Naive thymus-derived CD4-positive, alpha-beta T cell (primary cell): ENCODE measurements at regions not wholly inside any gene's neighbourhood (a gene's known extent, or its start where the extent isn't known, plus 50 kb on each side); places are given as distances from the start of the nearest gene placed in this dataset.

Experiments
- ATAC-seq: fragments of 150-1000 bp; cut with Tn5 transposase; 2 replicates; pipeline ENCODE4 v1.10.0; 2021; ENCODE audit warnings: mild to moderate bottlenecking, moderate library complexity
- CTCF ChIA-PET: fragments of 350-600 bp; sonication (Branson Sonifier 250); formaldehyde crosslinking; loops from one replicate; lab custom pipeline; 2021; ENCODE audit warnings: antibody characterized with exemption; lab: Charles Lee
- POLR2A ChIA-PET: fragments of 350-600 bp; sonication (Branson Sonifier 250); formaldehyde crosslinking; loops from one replicate; lab custom pipeline; 2021; ENCODE audit warnings: antibody characterized with exemption, inconsistent platforms; lab: Charles Lee
- DNase-seq, 9 donors: peaks; one replicate each; pipeline versions ENCODE4 v3.0.0 to v3.0.0-alpha.2; 2020 to 2022; ENCODE audit warnings: mixed read lengths in 1 of 9
- H3K27ac ChIP-seq: one replicate; pipeline ENCODE4 v1.7.0; 2013; ENCODE audit warnings: mild to moderate bottlenecking, low read depth, low read length, moderate library complexity
- H3K27me3 ChIP-seq, 2 donors: one replicate each; pipeline ENCODE4 v1.7.0; 2013; ENCODE audit warnings: low read length in 2 of 2, mild to moderate bottlenecking in 2 of 2, moderate library complexity in 2 of 2; ENCODE audit not compliant: control insufficient read depth in 2 of 2, insufficient read depth in 2 of 2
- H3K36me3 ChIP-seq, 3 experiments: 1 replicate in 2 of 3; 2 replicates in 1 of 3; pipeline ENCODE4 v1.7.0; 2013; ENCODE audit warnings: low read length in 3 of 3, mild to moderate bottlenecking in 3 of 3, moderate library complexity in 1 of 3; ENCODE audit not compliant: insufficient read depth in 3 of 3, control insufficient read depth in 2 of 3
- H3K4me1 ChIP-seq, 2 donors: one replicate each; pipeline ENCODE4 v1.7.0; 2013; ENCODE audit warnings: low read length in 2 of 2, mild to moderate bottlenecking in 2 of 2, moderate library complexity in 1 of 2; ENCODE audit not compliant: control insufficient read depth in 2 of 2, insufficient read depth in 2 of 2
- H3K4me3 ChIP-seq: 2 replicates; pipeline ENCODE4 v1.7.0; 2013; ENCODE audit warnings: mild to moderate bottlenecking, low read length
- H3K9me3 ChIP-seq, 3 experiments: 1 replicate in 2 of 3; 2 replicates in 1 of 3; pipeline ENCODE4 v1.7.0; 2013; ENCODE audit warnings: low read length in 3 of 3; ENCODE audit not compliant: control insufficient read depth in 2 of 3
- H3K27ac Mint-ChIP-seq, 9 donors: one replicate each; pipeline ENCODE4 v1.8.0; 2020 to 2022; ENCODE audit warnings: mixed read lengths in 9 of 9, mild to moderate bottlenecking in 8 of 9, moderate library complexity in 5 of 9, inconsistent platforms in 2 of 9
- H3K27me3 Mint-ChIP-seq, 5 donors: one replicate each; pipeline ENCODE4 v1.8.0; 2021 to 2022; ENCODE audit warnings: mixed read lengths in 5 of 5, mild to moderate bottlenecking in 1 of 5
- H3K36me3 Mint-ChIP-seq, 5 donors: one replicate each; pipeline ENCODE4 v1.8.0; 2020 to 2022; ENCODE audit warnings: mixed read lengths in 5 of 5, mild to moderate bottlenecking in 3 of 5, inconsistent platforms in 1 of 5
- H3K4me1 Mint-ChIP-seq, 7 donors: one replicate each; pipeline ENCODE4 v1.8.0; 2020 to 2022; ENCODE audit warnings: mixed read lengths in 7 of 7, mild to moderate bottlenecking in 3 of 7, inconsistent platforms in 1 of 7
- H3K4me3 Mint-ChIP-seq, 10 donors: one replicate each; pipeline ENCODE4 v1.8.0; 2020 to 2022; ENCODE audit warnings: mild to moderate bottlenecking in 10 of 10, mixed read lengths in 10 of 10, moderate library complexity in 6 of 10, inconsistent platforms in 2 of 10
- H3K9me3 Mint-ChIP-seq, 11 donors: one replicate each; pipeline ENCODE4 v1.8.0; 2020 to 2022; ENCODE audit warnings: mixed read lengths in 11 of 11, mild to moderate bottlenecking in 4 of 11, inconsistent platforms in 1 of 11, moderate library complexity in 1 of 11
- intact Hi-C, 2 donors: fragments of 100-400 bp; cut with micrococcal nuclease; formaldehyde crosslinking; loops; one replicate each; pipeline ENCODE4 v1.15.1; 2023

GRCh38 chr20:52263757-52264156, 72.2 kb upstream of the ZFP64 start:
- CTCF ChIA-PET = interaction anchor here (0.7 kb wide), 1 partner anchor 1276 kb away, joined by 4 read pairs; no protein-coding TSS in a partner anchor
- Histone ChIP-seq H3K36me3 (no peaks in the 10 kb centered on the region), H3K27ac (no peak overlapping the region), H3K27me3 (no peaks in the 10 kb centered on the region), H3K9me3 (no peaks in the 10 kb centered on the region), H3K4me3 (no peak overlapping the region), H3K4me1 (no peaks in the 10 kb centered on the region)
- ATAC-seq (no peak), DNase-seq (no peak)
- Mint-ChIP-seq H3K27ac (no peak overlapping the region), H3K9me3 (peaks cover 0 to 2% (median 0%) of the 10 kb centered on the region in 11 donors), H3K36me3 (no peaks in the 10 kb centered on the region), H3K4me3 (no peak overlapping the region), H3K27me3 (peaks cover 0 to 18% (median 6%) of the 10 kb centered on the region in 5 donors), H3K4me1 (peaks cover 0 to 10% (median 0%) of the 10 kb centered on the region in 7 donors)
- intact Hi-C loops = no loop called here
- POLR2A ChIA-PET = no interaction called here

- Histone ChIP-seq H3K4me3 (no peak overlapping the region), H3K27me3 (no peaks in the 10 kb centered on the region), H3K9me3 (no peaks in the 10 kb centered on the region), H3K27ac (no peak overlapping the region), H3K36me3 (no peaks in the 10 kb centered on the region), H3K4me1 (no peaks in the 10 kb centered on the region)
- intact Hi-C loops = no loop called here
- DNase-seq (no peak), ATAC-seq (no peak)
- POLR2A ChIA-PET = no interaction called here
- Mint-ChIP-seq H3K27me3 (peaks cover 0 to 20% (median 6%) of the 10 kb centered on the region in 5 donors), H3K36me3 (no peaks in the 10 kb centered on the region), H3K27ac (peak overlapping the region in 1 of 9 donors; percentile 42), H3K4me1 (peaks cover 0 to 10% (median 0%) of the 10 kb centered on the region in 7 donors), H3K9me3 (peaks cover 0 to 14% (median 6%) of the 10 kb centered on the region in 11 donors), H3K4me3 (no peak overlapping the region)
- CTCF ChIA-PET = interaction anchor here (0.8 kb wide), 1 partner anchor 963 kb away, joined by 4 read pairs; no protein-coding TSS in a partner anchor
These were observed 70.2 kb upstream of the ZFP64 start for GRCh38 chr20:52261792-52262191.

- no peak overlapping the region for H3K27ac ChIP-seq
These were observed 67.7 kb upstream of the ZFP64 start for GRCh38 chr20:52259295-52259694.

GRCh38 chr20:52256454-52256853, 64.9 kb upstream of the ZFP64 start:
- no peaks in the 10 kb centered on the region for H3K9me3 ChIP-seq
- Mint-ChIP-seq H3K4me3 (no peak overlapping the region), H3K4me1 (peaks cover 0 to 4% (median 0%) of the 10 kb centered on the region in 7 donors), H3K27ac (no peak overlapping the region), H3K27me3 (peaks cover 0 to 10% (median 0%) of the 10 kb centered on the region in 5 donors), H3K36me3 (peaks cover 0 to 5% (median 0%) of the 10 kb centered on the region in 5 donors), H3K9me3 (peaks cover 0 to 19% (median 6%) of the 10 kb centered on the region in 11 donors)
- CTCF ChIA-PET = interaction anchor here (0.5 kb wide), 1 partner anchor 426 kb away, joined by 3 read pairs; no protein-coding TSS in a partner anchor
- ATAC-seq = no peak
- POLR2A ChIA-PET = no interaction called here
- H3K4me3 ChIP-seq = no peak overlapping the region
- no peak for DNase-seq
- H3K27me3 ChIP-seq = no peaks in the 10 kb centered on the region
- no peak overlapping the region for H3K27ac ChIP-seq
- H3K4me1 ChIP-seq = no peaks in the 10 kb centered on the region
- H3K36me3 ChIP-seq = no peaks in the 10 kb centered on the region
- intact Hi-C loops = no loop called here

More at GRCh38 chr20:52259295-52259694, 67.7 kb upstream of the ZFP64 start:
- Histone ChIP-seq H3K36me3 (no peaks in the 10 kb centered on the region), H3K4me3 (no peak overlapping the region), H3K9me3 (no peaks in the 10 kb centered on the region), H3K27me3 (no peaks in the 10 kb centered on the region), H3K4me1 (no peaks in the 10 kb centered on the region)
- peaks cover 0 to 15% (median 6%) of the 10 kb centered on the region in 11 donors for H3K9me3 Mint-ChIP-seq
- DNase-seq (no peak), ATAC-seq (no peak)
- H3K4me1 Mint-ChIP-seq = peaks cover 0 to 2% (median 0%) of the 10 kb centered on the region in 7 donors
- ChIA-PET CTCF (interaction anchor here (1.3 kb wide), 1 partner anchor 15 kb away, joined by 3 read pairs; no protein-coding TSS in a partner anchor), POLR2A (no interaction called here)
- peaks cover 0 to 18% (median 6%) of the 10 kb centered on the region in 5 donors for H3K27me3 Mint-ChIP-seq
- H3K27ac Mint-ChIP-seq = no peak overlapping the region
- H3K4me3 Mint-ChIP-seq = no peak overlapping the region
- H3K36me3 Mint-ChIP-seq = peaks cover 0 to 3% (median 0%) of the 10 kb centered on the region in 5 donors
- intact Hi-C loops = no loop called here

GRCh38 chr20:52252664-52253063, 61.1 kb upstream of the ZFP64 start:
- Histone ChIP-seq H3K4me1 (no peaks in the 10 kb centered on the region), H3K36me3 (no peaks in the 10 kb centered on the region), H3K27me3 (no peaks in the 10 kb centered on the region), H3K27ac (no peak overlapping the region), H3K9me3 (no peaks in the 10 kb centered on the region), H3K4me3 (no peak overlapping the region)
- ChIA-PET POLR2A (no interaction called here), CTCF (interaction anchor here (0.6 to 0.7 kb wide), 2 partner anchors 963 to 1241 kb away, joined by 3 read pairs; no protein-coding TSS in a partner anchor)
- DNase-seq (no peak), ATAC-seq (no peak)
- Mint-ChIP-seq H3K27me3 (peaks cover 0 to 5% (median 0%) of the 10 kb centered on the region in 5 donors), H3K27ac (no peak overlapping the region), H3K36me3 (peaks cover 0 to 5% (median 0%) of the 10 kb centered on the region in 5 donors), H3K4me1 (peaks cover 0 to 2% (median 0%) of the 10 kb centered on the region in 7 donors), H3K4me3 (no peak overlapping the region), H3K9me3 (peaks cover 0 to 9% (median 1%) of the 10 kb centered on the region in 11 donors)
- intact Hi-C loops = no loop called here

GRCh38 chr20:52251827-52252226, 60.2 kb upstream of the ZFP64 start:
- Mint-ChIP-seq H3K9me3 (peaks cover 0 to 6% (median 0%) of the 10 kb centered on the region in 11 donors), H3K36me3 (peaks cover 0 to 5% (median 0%) of the 10 kb centered on the region in 5 donors), H3K4me3 (no peak overlapping the region), H3K27ac (no peak overlapping the region), H3K4me1 (peaks cover 0 to 2% (median 0%) of the 10 kb centered on the region in 7 donors), H3K27me3 (peaks cover 0 to 9% (median 0%) of the 10 kb centered on the region in 5 donors)
- no peaks in the 10 kb centered on the region for H3K4me1 ChIP-seq
- no peaks in the 10 kb centered on the region for H3K36me3 ChIP-seq
- no peak for ATAC-seq
- no peak overlapping the region for H3K4me3 ChIP-seq
- no peaks in the 10 kb centered on the region for H3K27me3 ChIP-seq
- intact Hi-C loops = no loop called here
- CTCF ChIA-PET = no interaction called here
- no peaks in the 10 kb centered on the region for H3K9me3 ChIP-seq
- POLR2A ChIA-PET = no interaction called here
- no peak overlapping the region for H3K27ac ChIP-seq
- no peak for DNase-seq
